ENCODE measurements at regions not wholly inside any gene's neighbourhood (a gene's known extent, or its start where the extent isn't known, plus 50 kb on each side); places are given as distances from the start of the nearest gene placed in this dataset.

DNA sequence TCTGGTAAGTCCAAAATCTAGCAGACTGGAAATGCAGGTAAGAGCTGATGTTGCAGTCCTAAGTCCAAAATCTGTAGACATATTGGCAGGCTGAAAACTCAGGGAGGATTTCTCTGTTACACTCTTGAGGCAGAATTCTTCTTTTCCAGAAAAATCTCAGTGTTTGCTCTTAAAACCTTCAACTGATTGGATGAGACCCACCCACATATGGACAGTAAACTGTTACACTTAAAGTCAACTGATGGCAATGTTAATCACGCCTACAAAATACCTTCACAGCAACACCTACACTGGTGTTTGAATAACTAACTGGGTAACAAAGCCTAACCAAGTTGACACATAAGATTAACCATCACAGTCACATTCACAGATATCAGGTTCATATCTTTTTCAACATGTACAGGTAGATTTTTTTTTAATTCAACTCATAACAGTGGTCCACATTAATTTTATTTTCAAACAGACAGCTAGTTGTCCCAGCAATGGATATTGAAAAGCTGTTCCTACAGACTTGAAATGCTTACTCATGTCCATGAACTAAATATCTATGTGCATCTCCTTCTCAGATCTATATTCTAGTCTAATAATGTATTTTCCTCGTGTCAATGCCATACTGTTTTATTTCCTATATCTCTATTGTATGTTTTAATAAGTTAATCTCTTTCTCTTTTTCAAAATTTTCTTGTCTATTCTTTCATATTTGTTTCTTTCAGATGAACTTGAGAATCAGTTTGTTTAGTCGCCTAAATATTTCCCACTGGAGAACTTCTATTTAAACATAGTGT lies 110.1 kb downstream of the TMPRSS5 start:
- dilution Hi-C loops (cut with MboI; ENCODE audit: extremely low pct_ligation_motif_present, low sequenced_read_pairs) (no loop called here), intact Hi-C loops (cut with micrococcal nuclease) (no loop called here)
- BruUV-seq (replicated peaks) = no TSS peak
- Histone ChIP-seq H3K4me1 (ENCODE audit: control insufficient read depth, extremely low read depth, insufficient read depth, low read length) (no peaks in the 10 kb centered on the region), H4K20me1 (replicated peaks; ENCODE audit: control insufficient read depth, extremely low read depth, insufficient read depth, low read length) (no peaks in the 10 kb centered on the region), H3K36me3 (ENCODE audit: control insufficient read depth in 2 of 2, extremely low read depth in 1 of 2, insufficient read depth in 2 of 2, low read length in 2 of 2) (no peaks in the 10 kb centered on the region), H3K9me3 (replicated peaks; ENCODE audit: control insufficient read depth, insufficient read depth, low read length) (no peaks in the 10 kb centered on the region), H3K4me3 (replicated peaks in 1 of 3; ENCODE audit: insufficient read depth in 1 of 3, low read depth in 1 of 3, low read length in 3 of 3) (no peak overlapping the region), H3K9me1 (replicated peaks; ENCODE audit: control insufficient read depth, extremely low read depth, insufficient read depth, low read length) (no peaks in the 10 kb centered on the region), H3K27me3 (ENCODE audit: control insufficient read depth in 2 of 2, insufficient read depth in 2 of 2, low read length in 2 of 2) (no peaks in the 10 kb centered on the region), H2AFZ (ENCODE audit: low read depth, low read length) (no peak overlapping the region), H3K4me2 (ENCODE audit: insufficient read depth, low read length) (no peak overlapping the region), H3K9ac (replicated peaks; ENCODE audit: extremely low read depth, insufficient read depth, low read length) (no peak overlapping the region), H3K79me2 (ENCODE audit: control insufficient read depth, insufficient read depth, low read length) (no peaks in the 10 kb centered on the region), H3K27ac (ENCODE audit: insufficient read depth, low read depth, low read length) (no peak overlapping the region)
- ChIA-PET CTCF (no interaction called here), POLR2A (no interaction called here)
- DNase-seq (ENCODE audit: low read depth, low spot score) (no peak), FAIRE-seq (no peak)
- TF ChIP-seq POLR2AphosphoS5 (IDR thresholded peaks at IDR 0.05; ENCODE audit: insufficient read depth, low read depth, low read length) (no peak), POLR2A (IDR thresholded peaks at IDR 0.05; ENCODE audit: low read depth, low read length) (no peak), GATA2 (IDR thresholded peaks at IDR 0.05; ENCODE audit: insufficient read depth, insufficient read length, low read depth, low read length) (no peak), EZH2 (IDR thresholded peaks at IDR 0.05; ENCODE audit: borderline replicate concordance, low read depth, low read length, severe bottlenecking) (no peak), MYC (IDR thresholded peaks at IDR 0.05; ENCODE audit: low read depth, low read length) (no peak), FOS (IDR thresholded peaks at IDR 0.05; ENCODE audit: borderline replicate concordance, insufficient read depth, low read length) (no peak), JUN (IDR thresholded peaks at IDR 0.05; ENCODE audit: borderline replicate concordance, insufficient read depth, insufficient read length, low read depth) (no peak)
- TF ChIP-seq, protein P1, sequence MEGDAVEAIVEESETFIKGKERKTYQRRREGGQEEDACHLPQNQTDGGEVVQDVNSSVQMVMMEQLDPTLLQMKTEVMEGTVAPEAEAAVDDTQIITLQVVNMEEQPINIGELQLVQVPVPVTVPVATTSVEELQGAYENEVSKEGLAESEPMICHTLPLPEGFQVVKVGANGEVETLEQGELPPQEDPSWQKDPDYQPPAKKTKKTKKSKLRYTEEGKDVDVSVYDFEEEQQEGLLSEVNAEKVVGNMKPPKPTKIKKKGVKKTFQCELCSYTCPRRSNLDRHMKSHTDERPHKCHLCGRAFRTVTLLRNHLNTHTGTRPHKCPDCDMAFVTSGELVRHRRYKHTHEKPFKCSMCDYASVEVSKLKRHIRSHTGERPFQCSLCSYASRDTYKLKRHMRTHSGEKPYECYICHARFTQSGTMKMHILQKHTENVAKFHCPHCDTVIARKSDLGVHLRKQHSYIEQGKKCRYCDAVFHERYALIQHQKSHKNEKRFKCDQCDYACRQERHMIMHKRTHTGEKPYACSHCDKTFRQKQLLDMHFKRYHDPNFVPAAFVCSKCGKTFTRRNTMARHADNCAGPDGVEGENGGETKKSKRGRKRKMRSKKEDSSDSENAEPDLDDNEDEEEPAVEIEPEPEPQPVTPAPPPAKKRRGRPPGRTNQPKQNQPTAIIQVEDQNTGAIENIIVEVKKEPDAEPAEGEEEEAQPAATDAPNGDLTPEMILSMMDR (IDR thresholded peaks at IDR 0.05; ENCODE audit: extremely low read depth in 1 of 2, insufficient read depth in 1 of 2, low read depth in 1 of 2, low read length in 2 of 2) = no peak
- TF ChIP-seq, protein P2, sequence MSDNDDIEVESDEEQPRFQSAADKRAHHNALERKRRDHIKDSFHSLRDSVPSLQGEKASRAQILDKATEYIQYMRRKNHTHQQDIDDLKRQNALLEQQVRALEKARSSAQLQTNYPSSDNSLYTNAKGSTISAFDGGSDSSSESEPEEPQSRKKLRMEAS (IDR thresholded peaks at IDR 0.05; ENCODE audit: insufficient read depth, insufficient read length) = no peak

Measured in endothelial cell of umbilical vein (primary cell).